ENCODE measurements at regions not wholly inside any gene's neighbourhood (a gene's known extent, or its start where the extent isn't known, plus 50 kb on each side); places are given as distances from the start of the nearest gene placed in this dataset.

DNA sequence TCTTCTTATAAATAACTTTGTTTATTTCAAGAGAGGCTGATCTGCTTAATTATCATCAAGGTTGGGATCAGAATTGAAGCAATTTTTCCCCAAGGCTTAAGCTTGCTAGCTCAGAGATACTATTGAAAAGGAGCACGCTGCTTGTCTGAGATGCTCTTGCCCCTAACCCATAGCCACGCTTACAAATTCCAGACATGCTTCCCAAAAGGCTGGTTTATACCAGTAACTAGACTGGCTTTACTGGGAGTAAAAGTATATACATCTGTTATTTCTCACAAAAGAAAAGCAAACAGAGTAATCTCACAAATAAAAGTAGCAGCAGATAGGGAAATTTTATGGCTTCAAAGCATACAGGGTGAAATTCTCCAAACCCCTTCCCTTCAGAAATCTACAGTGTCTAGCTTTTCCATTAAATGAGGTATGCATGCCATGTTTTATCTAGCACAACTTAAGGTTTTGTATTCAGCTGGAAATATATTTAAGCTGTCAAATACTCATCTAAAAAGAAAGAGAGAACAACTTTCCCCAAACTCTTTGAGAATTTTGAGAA lies 163.2 kb upstream of the TRPC7 start:
- no peaks in the 10 kb centered on the region for H3K36me3 ChIP-seq (ENCODE audit: control insufficient read depth, insufficient read depth, low read length)
- H3K4me1 ChIP-seq (ENCODE audit: control insufficient read depth, insufficient read depth, low read length) = no peaks in the 10 kb centered on the region
- H3K27ac ChIP-seq (ENCODE audit: low read length) = no peak overlapping the region
- no peak overlapping the region for H3K4me3 ChIP-seq (ENCODE audit: low read length)
- Mint-ChIP-seq H3K27me3 (ENCODE audit: low read depth in 2 of 2) (no peaks in the 10 kb centered on the region), H3K27ac (no peak overlapping the region), H3K36me3 (no peaks in the 10 kb centered on the region), H3K4me1 (no peaks in the 10 kb centered on the region), H3K4me3 (no peak overlapping the region), H3K9me3 (peaks cover 0 to 10% of the 10 kb centered on the region in 2 donors)
- WGBS (ENCODE audit: insufficient coverage) = 88% methylated on average over 1 of the region's 2 CpGs
- no peak for DNase-seq
- no peaks in the 10 kb centered on the region for H3K27me3 ChIP-seq (ENCODE audit: control insufficient read depth, insufficient read depth, low read length)
- peaks cover 6% of the 10 kb centered on the region for H3K9me3 ChIP-seq (ENCODE audit: control insufficient read depth, insufficient read depth, low read length)
- ATAC-seq = no peak
- TF ChIP-seq, protein P1, sequence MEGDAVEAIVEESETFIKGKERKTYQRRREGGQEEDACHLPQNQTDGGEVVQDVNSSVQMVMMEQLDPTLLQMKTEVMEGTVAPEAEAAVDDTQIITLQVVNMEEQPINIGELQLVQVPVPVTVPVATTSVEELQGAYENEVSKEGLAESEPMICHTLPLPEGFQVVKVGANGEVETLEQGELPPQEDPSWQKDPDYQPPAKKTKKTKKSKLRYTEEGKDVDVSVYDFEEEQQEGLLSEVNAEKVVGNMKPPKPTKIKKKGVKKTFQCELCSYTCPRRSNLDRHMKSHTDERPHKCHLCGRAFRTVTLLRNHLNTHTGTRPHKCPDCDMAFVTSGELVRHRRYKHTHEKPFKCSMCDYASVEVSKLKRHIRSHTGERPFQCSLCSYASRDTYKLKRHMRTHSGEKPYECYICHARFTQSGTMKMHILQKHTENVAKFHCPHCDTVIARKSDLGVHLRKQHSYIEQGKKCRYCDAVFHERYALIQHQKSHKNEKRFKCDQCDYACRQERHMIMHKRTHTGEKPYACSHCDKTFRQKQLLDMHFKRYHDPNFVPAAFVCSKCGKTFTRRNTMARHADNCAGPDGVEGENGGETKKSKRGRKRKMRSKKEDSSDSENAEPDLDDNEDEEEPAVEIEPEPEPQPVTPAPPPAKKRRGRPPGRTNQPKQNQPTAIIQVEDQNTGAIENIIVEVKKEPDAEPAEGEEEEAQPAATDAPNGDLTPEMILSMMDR (IDR thresholded peaks at IDR 0.05) = no peak
- intact Hi-C loops (cut with micrococcal nuclease) = no loop called here

DNA sequence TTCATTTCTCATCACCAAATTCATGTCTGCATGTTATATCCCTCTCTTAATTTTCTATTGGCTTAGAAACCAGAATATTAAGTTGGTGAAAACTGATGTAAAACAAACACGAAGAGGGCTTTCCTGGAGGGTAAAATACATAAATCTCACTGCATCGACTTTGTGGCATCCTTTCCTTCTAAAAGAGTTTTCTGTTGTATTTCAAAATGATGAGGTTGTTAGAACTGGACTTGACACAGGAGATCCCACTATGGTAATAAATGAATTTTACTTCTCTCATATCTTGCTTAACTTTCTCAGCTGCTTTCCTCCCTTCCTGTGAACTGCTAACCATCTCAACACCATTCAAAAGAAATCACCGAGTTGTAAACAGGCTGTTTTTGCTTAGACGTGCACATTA lies 162.0 kb upstream of the TRPC7 start:
- H3K27me3 Mint-ChIP-seq (ENCODE audit: low read depth in 2 of 2) = no peaks in the 10 kb centered on the region
- intact Hi-C loops (cut with micrococcal nuclease) = no loop called here
- H3K4me1 Mint-ChIP-seq = no peaks in the 10 kb centered on the region
- ATAC-seq = no peak
- no peak for DNase-seq
- Histone ChIP-seq H3K27me3 (ENCODE audit: control insufficient read depth, insufficient read depth, low read length) (no peaks in the 10 kb centered on the region), H3K36me3 (ENCODE audit: control insufficient read depth, insufficient read depth, low read length) (no peaks in the 10 kb centered on the region), H3K4me3 (ENCODE audit: low read length) (no peak overlapping the region), H3K9me3 (ENCODE audit: control insufficient read depth, insufficient read depth, low read length) (peaks cover 6% of the 10 kb centered on the region), H3K4me1 (ENCODE audit: control insufficient read depth, insufficient read depth, low read length) (no peaks in the 10 kb centered on the region), H3K27ac (ENCODE audit: low read length) (no peak overlapping the region)
- no peaks in the 10 kb centered on the region for H3K36me3 Mint-ChIP-seq
- no peak overlapping the region for H3K27ac Mint-ChIP-seq
- TF ChIP-seq, protein P1 (IDR thresholded peaks at IDR 0.05) = no peak
- H3K9me3 Mint-ChIP-seq = peaks cover 0 to 10% of the 10 kb centered on the region in 2 donors
- no peak overlapping the region for H3K4me3 Mint-ChIP-seq
- WGBS (ENCODE audit: insufficient coverage) = 74% methylated on average over 4 of the region's 4 CpGs

DNA sequence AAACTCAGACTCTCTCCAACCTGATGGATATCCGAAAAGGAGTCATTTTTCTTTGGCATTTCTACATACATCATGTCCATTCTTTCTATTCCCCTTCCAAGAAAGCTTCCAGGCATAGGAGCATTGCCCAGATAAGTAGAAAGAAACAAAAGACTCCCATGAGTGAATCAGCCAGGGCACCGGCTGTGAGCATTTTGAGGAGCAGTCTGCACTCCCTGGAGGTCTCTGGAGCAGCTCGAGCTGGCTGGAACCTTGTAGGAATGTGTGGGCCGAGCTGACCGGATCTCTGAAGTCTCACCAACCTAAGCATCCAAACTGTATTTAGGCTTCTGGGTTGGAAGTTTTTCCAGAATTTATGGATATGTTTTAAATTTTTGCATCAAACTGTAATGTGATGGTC lies 161.4 kb upstream of the TRPC7 start:
- Mint-ChIP-seq H3K27me3 (ENCODE audit: low read depth in 2 of 2) (no peaks in the 10 kb centered on the region), H3K4me1 (no peaks in the 10 kb centered on the region), H3K4me3 (no peak overlapping the region), H3K36me3 (no peaks in the 10 kb centered on the region), H3K27ac (no peak overlapping the region), H3K9me3 (peaks cover 0 to 10% of the 10 kb centered on the region in 2 donors)
- Histone ChIP-seq H3K27me3 (ENCODE audit: control insufficient read depth, insufficient read depth, low read length) (no peaks in the 10 kb centered on the region), H3K9me3 (ENCODE audit: control insufficient read depth, insufficient read depth, low read length) (peaks cover 6% of the 10 kb centered on the region), H3K36me3 (ENCODE audit: control insufficient read depth, insufficient read depth, low read length) (no peaks in the 10 kb centered on the region), H3K27ac (ENCODE audit: low read length) (no peak overlapping the region), H3K4me1 (ENCODE audit: control insufficient read depth, insufficient read depth, low read length) (no peaks in the 10 kb centered on the region), H3K4me3 (ENCODE audit: low read length) (no peak overlapping the region)
- ATAC-seq = no peak
- intact Hi-C loops (cut with micrococcal nuclease) = no loop called here
- TF ChIP-seq, protein P1 (IDR thresholded peaks at IDR 0.05) = no peak
- 75% methylated on average over 3 of the region's 5 CpGs for WGBS (ENCODE audit: insufficient coverage)
- DNase-seq = no peak

DNA sequence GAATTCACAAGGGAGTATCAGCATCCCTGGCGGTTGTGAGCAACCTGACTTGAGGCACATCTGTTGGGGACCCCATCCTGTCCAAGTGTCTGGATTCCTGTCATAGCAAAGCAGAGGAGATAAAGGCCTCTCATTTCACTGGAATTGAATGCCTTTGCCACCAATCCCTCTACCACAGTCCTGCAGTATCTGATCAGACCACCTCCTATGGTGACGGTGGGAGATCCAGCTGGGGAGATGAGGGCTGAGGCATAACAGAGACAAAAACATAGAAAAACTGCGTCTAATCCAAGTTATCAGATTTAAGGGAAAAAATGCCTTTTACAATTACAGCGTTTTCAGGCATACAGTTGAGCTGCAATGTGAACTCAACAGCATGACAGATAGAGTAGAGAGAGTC lies 160.7 kb upstream of the TRPC7 start:
- ATAC-seq (no peak), DNase-seq (no peak)
- H3K36me3 ChIP-seq (ENCODE audit: control insufficient read depth, insufficient read depth, low read length) = no peaks in the 10 kb centered on the region
- Mint-ChIP-seq H3K36me3 (no peaks in the 10 kb centered on the region), H3K4me3 (no peak overlapping the region), H3K27me3 (ENCODE audit: low read depth in 2 of 2) (no peaks in the 10 kb centered on the region), H3K9me3 (peaks cover 0 to 10% of the 10 kb centered on the region in 2 donors), H3K27ac (no peak overlapping the region), H3K4me1 (no peaks in the 10 kb centered on the region)
- intact Hi-C loops (cut with micrococcal nuclease) = no loop called here
- H3K4me3 ChIP-seq (ENCODE audit: low read length) = no peak overlapping the region
- 75% methylated on average over 4 of the region's 4 CpGs for WGBS (ENCODE audit: insufficient coverage)
- TF ChIP-seq, protein P1 (IDR thresholded peaks at IDR 0.05) = no peak
- H3K27me3 ChIP-seq (ENCODE audit: control insufficient read depth, insufficient read depth, low read length) = no peaks in the 10 kb centered on the region
- H3K27ac ChIP-seq (ENCODE audit: low read length) = no peak overlapping the region
- peaks cover 6% of the 10 kb centered on the region for H3K9me3 ChIP-seq (ENCODE audit: control insufficient read depth, insufficient read depth, low read length)
- no peaks in the 10 kb centered on the region for H3K4me1 ChIP-seq (ENCODE audit: control insufficient read depth, insufficient read depth, low read length)

Data from natural killer cell (primary cell).